ENCODE measurements at regions not wholly inside any gene's neighbourhood (a gene's known extent, or its start where the extent isn't known, plus 50 kb on each side); places are given as distances from the start of the nearest gene placed in this dataset.
A peak's percentile ranks its signal among the peaks of the same experiment; 100 is the strongest.

GRCh38 chr13:88377852-88378251 is 706.7 kb downstream of the SLITRK5 start:
- H2AFZ ChIP-seq: no peak overlapping the region
- DNase-seq (ENCODE audit: low spot score) (no peak), ATAC-seq (no peak)
- H3K27me3 ChIP-seq (ENCODE audit: insufficient read depth): no peaks in the 10 kb centered on the region
- H3K4me3 ChIP-seq: no peak overlapping the region
- no peaks in the 10 kb centered on the region for H3K79me2 ChIP-seq (replicated peaks; ENCODE audit: insufficient read depth)
- no peak for TF ChIP-seq ZNF331 (CRISPR knock-in tag; IDR thresholded peaks at IDR 0.05; ENCODE audit: low read depth)
- H3K36me3 ChIP-seq (ENCODE audit: insufficient read depth): peaks cover 16% of the 10 kb centered on the region; the same call in 1 of the 2 replicates
- no peaks in the 10 kb centered on the region for H3K27me3 Mint-ChIP-seq (ENCODE audit: insufficient read depth, low read depth, poor library complexity)
- H3K4me2 ChIP-seq: no peak overlapping the region
- no peak overlapping the region for H3K27ac ChIP-seq (ENCODE audit: low read depth)
- H3K9me3 Mint-ChIP-seq: peaks cover 20% of the 10 kb centered on the region
- H3K4me3 Mint-ChIP-seq: no peak overlapping the region
- no peak overlapping the region for H3K27ac Mint-ChIP-seq
- H3F3A ChIP-seq (replicated peaks; ENCODE audit: low read depth): no peaks in the 10 kb centered on the region
- no peaks in the 10 kb centered on the region for H4K20me1 ChIP-seq (replicated peaks; ENCODE audit: insufficient read depth)
- peaks cover 17% of the 10 kb centered on the region; the same call in 2 of the 3 replicates for H3K36me3 Mint-ChIP-seq (ENCODE audit: low read depth)
- H3K4me1 Mint-ChIP-seq: no peaks in the 10 kb centered on the region
- H3K4me1 ChIP-seq (ENCODE audit: insufficient read depth): no peaks in the 10 kb centered on the region
- H3K9me2 ChIP-seq (ENCODE audit: insufficient read depth): no peaks in the 10 kb centered on the region

- H3K27ac Mint-ChIP-seq: peak overlapping the region; percentile 60
- Histone ChIP-seq H2AFZ (no peak overlapping the region), H3K4me1 (ENCODE audit: insufficient read depth) (peaks cover 9% of the 10 kb centered on the region; the same call in 1 of the 2 replicates), H4K20me1 (replicated peaks; ENCODE audit: insufficient read depth) (no peaks in the 10 kb centered on the region), H3K27ac (ENCODE audit: low read depth) (no peak overlapping the region), H3K9me2 (ENCODE audit: insufficient read depth) (no peaks in the 10 kb centered on the region), H3K4me3 (peak overlapping the region; percentile 3; the same call in 1 of the 2 replicates), H3K4me2 (peak overlapping the region; percentile 10), H3F3A (replicated peaks; ENCODE audit: low read depth) (no peaks in the 10 kb centered on the region), H3K36me3 (ENCODE audit: insufficient read depth) (no peaks in the 10 kb centered on the region), H3K27me3 (ENCODE audit: insufficient read depth) (no peaks in the 10 kb centered on the region), H3K79me2 (replicated peaks; ENCODE audit: insufficient read depth) (no peaks in the 10 kb centered on the region)
- H3K36me3 Mint-ChIP-seq (ENCODE audit: low read depth): peaks cover 3% of the 10 kb centered on the region; the same call in 1 of the 3 replicates
- no peak overlapping the region for H3K4me3 Mint-ChIP-seq
- peak; percentile 3 for DNase-seq (ENCODE audit: low spot score)
- peaks cover 20% of the 10 kb centered on the region for H3K4me1 Mint-ChIP-seq
- TF ChIP-seq NANOG (IDR thresholded peaks at IDR 0.05; ENCODE audit: borderline replicate concordance) (peak; percentile 72; the same call in 1 of the 2 replicates), STAT1 (IDR thresholded peaks at IDR 0.05; ENCODE audit: unreplicated experiment) (no peak)
- H3K9me3 Mint-ChIP-seq: no peaks in the 10 kb centered on the region
- peak; percentile 55 for ATAC-seq
- no peaks in the 10 kb centered on the region for H3K27me3 Mint-ChIP-seq (ENCODE audit: insufficient read depth, low read depth, poor library complexity)
These were observed 713.4 kb downstream of the SLITRK5 start for GRCh38 chr13:88384542-88384941.

- H2AFZ ChIP-seq: no peak overlapping the region
- DNase-seq (ENCODE audit: low spot score) (no peak), ATAC-seq (no peak)
- H3K9me3 Mint-ChIP-seq: no peaks in the 10 kb centered on the region
- no peaks in the 10 kb centered on the region for H3F3A ChIP-seq (replicated peaks; ENCODE audit: low read depth)
- H3K27ac ChIP-seq (ENCODE audit: low read depth): no peak overlapping the region
- H3K4me3 ChIP-seq: no peak overlapping the region
- H3K27me3 ChIP-seq (ENCODE audit: insufficient read depth): no peaks in the 10 kb centered on the region
- no peak overlapping the region for H3K27ac Mint-ChIP-seq
- no peak overlapping the region for H3K4me2 ChIP-seq
- H4K20me1 ChIP-seq (replicated peaks; ENCODE audit: insufficient read depth): no peaks in the 10 kb centered on the region
- H3K27me3 Mint-ChIP-seq (ENCODE audit: insufficient read depth, low read depth, poor library complexity): no peaks in the 10 kb centered on the region
- H3K36me3 ChIP-seq (ENCODE audit: insufficient read depth): no peaks in the 10 kb centered on the region
- no peaks in the 10 kb centered on the region for H3K79me2 ChIP-seq (replicated peaks; ENCODE audit: insufficient read depth)
- no peaks in the 10 kb centered on the region for H3K4me1 ChIP-seq (ENCODE audit: insufficient read depth)
- no peak overlapping the region for H3K4me3 Mint-ChIP-seq
- H3K36me3 Mint-ChIP-seq (ENCODE audit: low read depth): no peaks in the 10 kb centered on the region
- no peaks in the 10 kb centered on the region for H3K9me2 ChIP-seq (ENCODE audit: insufficient read depth)
- H3K4me1 Mint-ChIP-seq: no peaks in the 10 kb centered on the region
- TF ChIP-seq REST (IDR thresholded peaks at IDR 0.05; ENCODE audit: unreplicated experiment) (no peak), CTCF (conservative IDR thresholded peaks at IDR 0.05; ENCODE audit: low read depth in 2 of 2) (no peak), EZH2phosphoT487 (IDR thresholded peaks at IDR 0.05; ENCODE audit: unreplicated experiment) (no peak), NANOG (IDR thresholded peaks at IDR 0.05; ENCODE audit: borderline replicate concordance) (no peak)
These were observed 724.6 kb downstream of the SLITRK5 start for GRCh38 chr13:88395804-88396203.

All from GM23338 (cell line).